IPS-15b (cell line): ENCODE measurements at regions not wholly inside any gene's neighbourhood (a gene's known extent, or its start where the extent isn't known, plus 50 kb on each side); places are given as distances from the start of the nearest gene placed in this dataset.

Experiments used
- H3K27me3 ChIP-seq: one replicate; pipeline ENCODE4 v1.6.1; 2013; ENCODE audit warnings: low read length; ENCODE audit not compliant: control insufficient read depth, insufficient read depth
- H3K36me3 ChIP-seq: one replicate; pipeline ENCODE4 v1.6.1; 2013; ENCODE audit warnings: low read length; ENCODE audit not compliant: control insufficient read depth, insufficient read depth
- H3K4me1 ChIP-seq: one replicate; pipeline ENCODE4 v1.6.1; 2013; ENCODE audit warnings: mild to moderate bottlenecking, low read length; ENCODE audit not compliant: control insufficient read depth, insufficient read depth
- H3K4me3 ChIP-seq: one replicate; pipeline ENCODE4 v1.5.1; 2013; ENCODE audit warnings: low read depth, low read length
- H3K9ac ChIP-seq: one replicate; pipeline ENCODE4 v1.6.1; 2013; ENCODE audit warnings: low read depth, mild to moderate bottlenecking, low read length
- H3K9me3 ChIP-seq: one replicate; pipeline ENCODE4 v1.6.1; 2013; ENCODE audit warnings: mild to moderate bottlenecking, low read length; ENCODE audit not compliant: control insufficient read depth, insufficient read depth

DNA sequence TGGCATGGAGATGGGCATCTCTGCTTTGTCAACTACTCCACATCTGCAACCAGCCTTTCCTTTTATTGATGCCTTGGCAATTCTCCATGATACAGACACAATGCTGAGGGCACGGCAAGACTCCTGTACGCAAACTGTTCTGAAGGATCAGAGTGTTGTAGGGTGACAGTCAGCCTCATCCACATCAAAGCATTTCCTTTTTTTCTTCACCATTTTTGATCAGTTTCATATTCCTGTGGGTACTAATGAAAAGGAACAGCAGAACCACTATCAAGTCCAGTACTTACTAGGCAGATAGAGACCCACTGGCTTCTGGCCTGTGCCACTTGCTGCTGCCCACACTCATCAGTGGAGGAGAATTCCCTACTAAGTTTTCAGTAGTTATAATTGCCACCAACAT lies 181.6 kb downstream of the PALM2AKAP2 start:
- no peak overlapping the region for H3K4me3 ChIP-seq
- no peaks in the 10 kb centered on the region for H3K27me3 ChIP-seq
- no peaks in the 10 kb centered on the region for H3K36me3 ChIP-seq

DNA sequence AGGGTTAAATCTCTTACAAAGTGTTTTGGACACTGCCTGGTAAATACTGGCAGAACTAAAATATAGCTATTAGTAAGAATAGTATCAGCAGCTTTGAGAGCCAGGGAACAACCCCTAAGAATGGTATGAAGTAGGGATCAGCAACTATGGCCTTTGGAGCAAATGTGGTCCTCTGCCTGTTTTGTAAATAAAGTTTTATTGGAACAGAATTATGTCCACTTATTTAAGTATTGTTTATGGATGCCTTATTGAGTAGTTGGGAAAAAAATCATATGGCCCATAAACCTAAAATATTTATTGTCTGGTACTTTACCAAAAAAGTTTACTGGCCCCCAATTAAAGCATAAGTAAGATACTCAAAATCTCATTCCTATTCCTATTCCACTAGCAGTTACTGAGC lies 182.2 kb downstream of the PALM2AKAP2 start:
- H3K9ac ChIP-seq: no peak overlapping the region
- no peak overlapping the region for H3K4me3 ChIP-seq
- H3K9me3 ChIP-seq: no peaks in the 10 kb centered on the region
- H3K27me3 ChIP-seq: no peaks in the 10 kb centered on the region
- no peaks in the 10 kb centered on the region for H3K36me3 ChIP-seq
- H3K4me1 ChIP-seq: no peaks in the 10 kb centered on the region

More for the DNA sequence above, 181.6 kb downstream of the PALM2AKAP2 start:
- no peak overlapping the region for H3K9ac ChIP-seq
- H3K9me3 ChIP-seq: no peaks in the 10 kb centered on the region
- no peaks in the 10 kb centered on the region for H3K4me1 ChIP-seq

DNA sequence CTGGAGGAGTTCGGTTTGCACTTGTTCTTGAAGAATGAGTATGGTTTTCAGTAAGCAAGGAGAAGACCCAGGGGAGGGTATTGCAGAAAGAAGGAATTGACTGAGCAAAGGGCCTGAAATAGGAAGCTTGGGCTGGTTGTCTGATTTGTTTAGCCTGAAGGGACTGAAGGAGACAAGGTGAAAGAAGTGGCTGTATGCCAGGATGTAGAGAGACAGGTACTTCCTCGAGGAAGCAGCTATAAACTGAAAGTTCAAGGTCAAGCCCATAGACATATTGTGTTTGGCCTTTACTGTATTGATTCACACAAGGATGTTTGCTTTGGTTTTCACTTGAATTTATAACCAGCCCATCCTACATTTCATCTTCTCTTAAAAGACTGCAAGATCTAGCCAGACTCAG lies 183.1 kb downstream of the PALM2AKAP2 start:
- Histone ChIP-seq H3K9me3 (no peaks in the 10 kb centered on the region), H3K9ac (no peak overlapping the region), H3K4me1 (no peaks in the 10 kb centered on the region), H3K4me3 (no peak overlapping the region), H3K36me3 (no peaks in the 10 kb centered on the region), H3K27me3 (no peaks in the 10 kb centered on the region)

DNA sequence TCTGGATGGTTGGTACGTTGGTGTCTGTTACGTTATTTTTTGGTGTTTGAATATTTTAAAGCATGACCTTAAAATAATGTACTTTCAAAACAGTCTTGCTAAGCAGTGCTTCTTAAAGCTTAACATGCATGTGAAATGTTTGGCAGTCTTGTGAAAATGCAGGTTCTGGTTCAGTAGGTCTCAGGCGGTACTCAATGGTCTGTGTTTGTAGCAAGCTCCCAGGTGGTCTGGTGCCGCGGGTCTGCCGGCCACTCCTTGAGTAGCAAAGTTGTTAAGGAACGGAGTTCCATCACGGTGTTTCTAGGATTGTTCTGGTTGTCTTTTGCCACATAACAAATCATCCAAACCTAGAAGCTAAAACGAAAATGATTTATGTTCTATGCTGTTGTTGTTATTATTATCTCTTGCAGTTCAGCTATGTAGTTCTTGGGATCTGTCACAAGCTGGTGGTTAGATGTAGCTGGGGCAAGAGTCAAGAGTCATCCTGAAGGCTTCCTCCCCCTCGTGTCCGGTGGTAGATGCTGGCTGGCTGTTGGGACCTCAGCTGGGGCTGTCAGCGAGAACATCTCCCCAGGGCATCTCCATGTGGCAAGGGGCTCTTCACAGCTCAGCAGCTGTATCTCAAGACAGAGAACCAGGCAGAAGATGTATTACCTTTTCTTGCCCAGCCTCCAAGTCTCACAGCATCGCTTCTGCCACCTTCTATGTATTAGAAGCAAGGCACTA lies 186.8 kb downstream of the PALM2AKAP2 start:
- Histone ChIP-seq H3K4me3 (no peak overlapping the region), H3K9ac (no peak overlapping the region), H3K9me3 (no peaks in the 10 kb centered on the region), H3K4me1 (peaks cover 2% of the 10 kb centered on the region), H3K36me3 (no peaks in the 10 kb centered on the region), H3K27me3 (no peaks in the 10 kb centered on the region)

DNA sequence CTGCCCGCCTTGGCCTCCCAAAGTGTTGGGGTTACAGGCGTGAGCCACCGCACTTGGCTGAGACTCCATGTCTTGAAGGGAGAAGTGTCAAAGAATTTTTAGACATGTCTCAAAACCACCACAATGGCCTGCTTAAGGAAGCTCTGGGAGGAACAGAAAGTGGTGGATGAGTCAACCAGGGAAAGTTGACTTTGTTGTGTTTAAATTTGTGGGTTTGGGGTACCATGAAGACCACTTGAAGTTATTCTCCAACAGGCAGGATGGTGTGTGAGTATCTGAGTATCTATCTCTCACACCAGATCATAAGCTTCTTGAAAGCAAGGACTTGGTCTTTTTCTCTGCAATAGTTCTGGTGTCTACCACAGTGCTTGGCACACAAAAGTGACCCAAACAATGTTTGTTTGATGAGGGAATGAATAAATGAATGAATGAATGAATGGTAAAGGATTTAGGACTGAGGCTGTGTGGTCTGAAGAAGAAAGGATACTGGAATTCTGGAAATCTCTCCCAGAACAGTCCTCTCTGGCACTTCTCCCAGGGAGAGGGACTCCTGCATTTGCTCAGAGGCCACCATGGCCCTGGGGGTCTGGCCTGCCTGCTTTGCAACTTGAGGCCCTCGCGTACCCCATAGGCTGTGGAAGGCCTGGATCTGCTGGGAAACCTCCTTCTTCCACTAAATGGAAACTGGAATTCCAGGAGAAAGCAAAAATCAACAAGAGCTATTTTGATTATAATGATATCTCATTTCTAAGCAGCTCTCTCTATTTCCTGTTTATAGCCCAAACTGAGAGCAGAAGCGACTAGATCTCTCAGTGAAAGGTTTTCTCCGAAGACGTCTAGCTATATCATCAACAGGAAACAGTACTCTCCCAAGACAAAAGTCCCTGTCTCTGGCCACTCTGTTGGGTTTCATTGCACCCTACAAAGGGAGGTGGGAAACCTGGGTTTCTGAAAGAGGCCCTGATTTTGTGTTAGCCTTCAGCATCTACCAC lies 187.9 kb downstream of the PALM2AKAP2 start:
- Histone ChIP-seq H3K4me3 (no peak overlapping the region), H3K9me3 (no peaks in the 10 kb centered on the region), H3K36me3 (no peaks in the 10 kb centered on the region), H3K27me3 (no peaks in the 10 kb centered on the region), H3K9ac (no peak overlapping the region), H3K4me1 (peaks cover 2% of the 10 kb centered on the region)

DNA sequence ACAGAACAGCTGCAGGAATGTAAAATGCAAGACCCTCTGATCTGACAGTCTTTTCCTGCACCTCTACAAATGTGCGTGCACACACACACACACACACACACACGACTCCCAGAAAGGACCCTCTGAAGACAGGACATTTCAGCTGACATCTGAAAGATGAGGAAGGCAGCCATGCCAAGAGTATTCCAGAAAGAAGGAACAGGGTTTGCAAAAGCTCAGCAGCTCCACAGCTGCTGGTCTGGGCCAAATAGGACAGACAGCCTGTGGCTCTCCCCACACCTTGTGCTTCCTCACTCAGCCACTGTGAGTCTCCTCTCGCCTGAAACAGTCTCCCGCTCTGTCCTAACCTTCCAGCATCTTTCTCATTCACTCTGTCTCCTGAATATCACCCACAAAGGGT lies 189.0 kb downstream of the PALM2AKAP2 start:
- H3K4me1 ChIP-seq: peaks cover 2% of the 10 kb centered on the region
- no peak overlapping the region for H3K4me3 ChIP-seq
- no peaks in the 10 kb centered on the region for H3K9me3 ChIP-seq
- no peaks in the 10 kb centered on the region for H3K36me3 ChIP-seq
- no peaks in the 10 kb centered on the region for H3K27me3 ChIP-seq
- no peak overlapping the region for H3K9ac ChIP-seq

DNA sequence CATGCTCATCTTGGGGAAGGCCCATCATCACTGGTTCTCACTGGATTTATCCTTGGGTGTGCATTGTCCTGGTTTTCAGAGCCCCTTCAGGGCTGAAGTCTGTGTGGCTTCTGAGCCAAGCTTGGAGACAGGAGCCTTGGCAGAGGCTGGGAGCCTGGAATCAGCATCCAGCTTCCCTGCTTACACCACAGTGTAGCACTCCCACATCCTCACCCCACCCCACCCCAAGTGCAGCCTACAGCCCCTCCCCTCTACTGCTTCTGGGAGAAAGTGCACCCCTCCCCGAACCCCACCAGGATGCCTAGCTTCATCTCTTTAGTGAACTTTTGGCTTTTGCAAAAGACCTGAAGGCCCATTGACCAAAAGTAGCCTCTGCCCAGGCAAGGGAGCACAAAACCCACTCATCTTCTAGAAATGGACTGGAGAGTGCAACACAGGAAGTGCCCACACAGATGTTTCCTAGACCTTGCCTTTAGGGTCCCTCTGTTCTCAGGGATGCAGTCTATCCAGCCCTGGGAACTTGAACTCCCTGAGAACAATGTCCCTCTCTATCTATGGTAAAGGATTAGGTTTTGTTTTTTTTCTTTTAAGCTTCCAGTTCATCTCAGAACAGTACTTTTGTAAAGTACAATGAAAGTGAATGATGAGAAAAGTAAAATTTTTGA lies 189.7 kb downstream of the PALM2AKAP2 start:
- no peaks in the 10 kb centered on the region for H3K27me3 ChIP-seq
- H3K9me3 ChIP-seq: no peaks in the 10 kb centered on the region
- H3K4me3 ChIP-seq: no peak overlapping the region
- peaks cover 2% of the 10 kb centered on the region for H3K4me1 ChIP-seq
- H3K9ac ChIP-seq: no peak overlapping the region
- H3K36me3 ChIP-seq: no peaks in the 10 kb centered on the region

DNA sequence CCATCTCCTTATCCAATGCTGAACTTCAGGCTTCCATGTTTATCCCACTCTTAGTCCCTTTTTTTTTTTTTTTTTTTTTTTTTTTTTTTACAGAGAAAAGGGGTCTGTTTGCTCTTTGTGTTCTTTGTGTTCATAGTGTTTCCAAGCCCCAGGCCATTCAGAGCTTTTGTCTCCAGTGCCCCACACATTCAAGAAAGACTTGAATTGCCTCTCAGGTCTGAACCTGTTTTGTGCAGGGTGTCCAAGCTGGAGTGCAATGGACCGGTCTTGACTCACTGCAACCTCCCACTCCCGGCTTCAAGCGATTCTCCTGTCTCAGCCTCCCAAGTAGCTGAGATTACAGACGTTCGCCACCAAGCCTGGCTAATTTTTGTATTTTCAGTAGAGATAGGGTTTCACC lies 191.2 kb downstream of the PALM2AKAP2 start:
- H3K9me3 ChIP-seq: no peaks in the 10 kb centered on the region
- no peak overlapping the region for H3K9ac ChIP-seq
- H3K27me3 ChIP-seq: no peaks in the 10 kb centered on the region
- peaks cover 2% of the 10 kb centered on the region for H3K4me1 ChIP-seq
- H3K36me3 ChIP-seq: no peaks in the 10 kb centered on the region
- no peak overlapping the region for H3K4me3 ChIP-seq

DNA sequence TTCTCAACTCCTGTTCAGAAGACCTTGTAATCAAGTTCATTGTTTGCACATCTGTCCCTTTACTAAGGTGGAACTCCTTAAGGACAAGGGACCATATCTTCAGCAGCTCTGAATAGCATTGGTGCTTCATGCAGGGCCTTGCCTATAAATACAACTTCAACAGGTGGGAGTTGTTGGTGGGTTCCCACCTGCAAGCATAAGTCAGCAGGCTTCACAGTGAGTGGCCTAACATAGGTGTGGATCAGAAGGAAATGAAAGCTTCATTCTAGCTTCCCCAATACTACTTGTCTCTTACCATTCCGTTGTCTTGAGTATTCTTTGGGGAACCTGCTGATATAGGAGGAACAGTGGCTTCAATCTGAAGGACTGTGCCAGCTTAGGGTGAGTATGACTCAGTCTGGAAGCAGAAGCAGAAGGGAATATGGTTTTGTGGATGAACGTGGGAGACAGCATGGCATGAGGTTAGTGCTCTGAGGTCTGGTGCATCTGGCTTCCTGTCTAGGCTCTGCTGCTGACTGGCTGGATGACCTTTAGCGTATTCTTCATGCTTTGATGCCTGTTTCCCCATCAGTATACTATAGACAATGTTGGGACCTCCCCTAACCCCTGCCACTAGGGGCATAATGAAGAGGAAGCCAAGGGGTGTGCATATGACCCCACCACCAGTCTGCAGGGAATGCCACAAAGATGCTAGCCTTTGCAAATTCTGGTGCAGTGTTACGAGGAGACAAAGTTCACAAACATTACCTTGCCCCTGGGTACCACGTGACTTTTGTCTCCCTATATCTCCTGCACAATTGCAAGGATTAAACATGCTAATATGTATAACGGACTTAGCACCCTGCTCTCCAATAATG lies 192.3 kb downstream of the PALM2AKAP2 start:
- Histone ChIP-seq H3K27me3 (no peaks in the 10 kb centered on the region), H3K9ac (no peak overlapping the region), H3K9me3 (no peaks in the 10 kb centered on the region), H3K36me3 (no peaks in the 10 kb centered on the region), H3K4me3 (no peak overlapping the region), H3K4me1 (peaks cover 2% of the 10 kb centered on the region)

DNA sequence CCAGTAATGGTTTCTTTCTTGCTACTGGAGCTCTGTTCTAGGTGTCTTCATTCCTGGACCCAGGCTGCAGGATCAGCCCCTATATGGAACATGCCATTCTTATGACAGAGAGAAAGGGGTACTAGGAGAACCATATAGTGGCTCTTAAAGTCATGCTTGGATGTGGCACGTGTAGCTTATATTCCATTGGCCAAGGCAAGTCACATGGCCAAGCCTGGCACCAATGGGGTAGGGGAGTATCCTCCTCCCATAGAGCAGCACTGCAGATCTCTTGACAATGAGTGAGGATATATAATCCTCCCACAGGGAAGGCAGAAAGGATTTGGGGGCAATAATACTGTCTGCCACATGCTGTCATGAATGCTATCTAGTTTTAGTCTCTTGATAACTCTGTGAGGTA lies 193.3 kb downstream of the PALM2AKAP2 start:
- Histone ChIP-seq H3K4me1 (peaks cover 2% of the 10 kb centered on the region), H3K4me3 (no peak overlapping the region), H3K9ac (no peak overlapping the region), H3K27me3 (no peaks in the 10 kb centered on the region), H3K36me3 (no peaks in the 10 kb centered on the region), H3K9me3 (no peaks in the 10 kb centered on the region)
